GM23338 (cell line): ENCODE measurements at regions not wholly inside any gene's neighbourhood (a gene's known extent, or its start where the extent isn't known, plus 50 kb on each side); places are given as distances from the start of the nearest gene placed in this dataset.
A peak's percentile ranks its signal among the peaks of the same experiment; 100 is the strongest.

ENCODE experiments used
- ATAC-seq: fragments of 200-7000 bp; cut with Tn5 transposase; 3 replicates; pipeline ENCODE4 v1.9.1; 2020
- DNase-seq: peaks from one replicate; pipeline ENCODE4 v3.0.0-alpha.2; 2015; ENCODE audit warnings: low spot score
- H2AFZ ChIP-seq: fragments of 200-600 bp; sonication (generic); 2 replicates; pipeline ENCODE4 v1.8.0; 2016; ENCODE audit warnings: antibody characterized with exemption, mild to moderate bottlenecking, moderate library complexity
- H3F3A ChIP-seq: fragments of 200-600 bp; sonication (generic); replicated peaks from 2 replicates; pipeline ENCODE4 v1.8.0; 2017; ENCODE audit warnings: antibody characterized with exemption, mixed run types, low read depth
- H3K27ac ChIP-seq: fragments of 200-600 bp; sonication (generic); 2 replicates; pipeline ENCODE4 v1.6.1; 2016; ENCODE audit warnings: low read depth
- H3K27me3 ChIP-seq: fragments of 200-600 bp; sonication (generic); 2 replicates; pipeline ENCODE4 v1.8.0; 2016; ENCODE audit warnings: mild to moderate bottlenecking, mixed run types, moderate library complexity; ENCODE audit not compliant: insufficient read depth
- H3K36me3 ChIP-seq: fragments of 200-600 bp; sonication (generic); 2 replicates; pipeline ENCODE4 v1.8.0; 2016; ENCODE audit warnings: mild to moderate bottlenecking; ENCODE audit not compliant: insufficient read depth
- H3K4me1 ChIP-seq: fragments of 200-600 bp; sonication (generic); 2 replicates; pipeline ENCODE4 v1.8.0; 2016; ENCODE audit warnings: mild to moderate bottlenecking, moderate library complexity; ENCODE audit not compliant: insufficient read depth
- H3K4me2 ChIP-seq: fragments of 200-600 bp; sonication (generic); 2 replicates; pipeline ENCODE4 v1.7.1; 2017; ENCODE audit warnings: mixed run types
- H3K4me3 ChIP-seq: fragments of 200-600 bp; sonication (generic); 2 replicates; pipeline ENCODE4 v1.6.1; 2016; ENCODE audit warnings: mixed run types
- H3K79me2 ChIP-seq: fragments of 200-600 bp; sonication (generic); replicated peaks from 2 replicates; pipeline ENCODE4 v1.8.0; 2017; ENCODE audit warnings: mild to moderate bottlenecking; ENCODE audit not compliant: insufficient read depth
- H3K9me2 ChIP-seq: fragments of 200-600 bp; sonication (generic); 2 replicates; pipeline ENCODE4 v1.8.0; 2017; ENCODE audit not compliant: insufficient read depth
- H4K20me1 ChIP-seq: fragments of 200-600 bp; sonication (generic); replicated peaks from 2 replicates; pipeline ENCODE4 v1.8.0; 2017; ENCODE audit warnings: mild to moderate bottlenecking; ENCODE audit not compliant: insufficient read depth
- H3K27ac Mint-ChIP-seq: 2 replicates; pipeline ENCODE4 v1.8.0; 2020; ENCODE audit warnings: inconsistent platforms, mild to moderate bottlenecking, moderate library complexity, mixed read lengths
- H3K27me3 Mint-ChIP-seq: 3 replicates; pipeline ENCODE4 v1.8.0; 2022; ENCODE audit warnings: low read depth, mild to moderate bottlenecking, moderate library complexity, mixed read lengths, inconsistent platforms; ENCODE audit not compliant: insufficient read depth, poor library complexity
- H3K36me3 Mint-ChIP-seq: 3 replicates; pipeline ENCODE4 v1.8.0; 2021; ENCODE audit warnings: low read depth, mild to moderate bottlenecking, inconsistent platforms, moderate library complexity, mixed read lengths
- H3K4me1 Mint-ChIP-seq: 3 replicates; pipeline ENCODE4 v1.8.0; 2020; ENCODE audit warnings: mild to moderate bottlenecking, inconsistent platforms, mixed read lengths
- H3K4me3 Mint-ChIP-seq: 3 replicates; pipeline ENCODE4 v1.8.0; 2021; ENCODE audit warnings: moderate library complexity, mild to moderate bottlenecking, inconsistent platforms, mixed read lengths
- H3K9me3 Mint-ChIP-seq: 3 replicates; pipeline ENCODE4 v1.8.0; 2020; ENCODE audit warnings: moderate library complexity, mild to moderate bottlenecking, inconsistent platforms, mixed read lengths
- CREB1 ChIP-seq: fragments of 250-450 bp; sonication (Bioruptor Pico); IDR thresholded peaks from 2 replicates; pipeline ENCODE4 v1.5.0; 2020; ENCODE audit warnings: low read depth, mild to moderate bottlenecking, moderate library complexity
- EZH2phosphoT487 ChIP-seq: fragments of 200-600 bp; sonication (generic); IDR thresholded peaks from one replicate; pipeline ENCODE4 v1.8.1; 2018; ENCODE audit warnings: antibody characterized with exemption; ENCODE audit not compliant: unreplicated experiment
- POLR2AphosphoS5 ChIP-seq: IDR thresholded peaks from 2 replicates; pipeline ENCODE4 v1.6.1; 2016; ENCODE audit warnings: antibody characterized with exemption, low read depth
- STAT1 ChIP-seq: IDR thresholded peaks from one replicate; pipeline ENCODE4 v1.6.1; 2016; ENCODE audit warnings: antibody characterized with exemption; ENCODE audit not compliant: unreplicated experiment
- ZNF114 ChIP-seq: fragments of 250-450 bp; sonication (Bioruptor Pico); IDR thresholded peaks from 2 replicates; pipeline ENCODE4 v1.5.0; 2020; ENCODE audit warnings: mild to moderate bottlenecking, moderate library complexity
- ZNF331 ChIP-seq: fragments of 250-450 bp; sonication (Bioruptor Pico); IDR thresholded peaks from 2 replicates; pipeline ENCODE4 v1.5.0; 2020; ENCODE audit warnings: low read depth, mild to moderate bottlenecking, moderate library complexity
- TF ChIP-seq, protein P1 (sequence below): IDR thresholded peaks from 2 replicates; pipeline ENCODE4 v1.6.1; 2016; ENCODE audit warnings: antibody characterized with exemption
- TF ChIP-seq, protein P2 (sequence below): IDR thresholded peaks from one replicate; pipeline ENCODE4 v1.6.1; 2018; ENCODE audit warnings: antibody characterized with exemption; ENCODE audit not compliant: unreplicated experiment
- TF ChIP-seq, protein P3 (sequence below), 2 experiments: fragments of 200-600 bp in 1 of 2; sonication (generic) in 1 of 2; conservative IDR thresholded peaks; 2 replicates each; pipeline versions ENCODE4 v1.5.1 to v1.6.1; 2016 to 2017; ENCODE audit warnings: antibody characterized with exemption in 2 of 2, low read depth in 2 of 2, mild to moderate bottlenecking in 2 of 2, moderate library complexity in 1 of 2
- TF ChIP-seq, protein P4 (sequence below): fragments of 250-450 bp; sonication (Bioruptor Pico); IDR thresholded peaks from 2 replicates; pipeline ENCODE4 v1.5.0; 2020; ENCODE audit warnings: mild to moderate bottlenecking, moderate library complexity

DNA sequence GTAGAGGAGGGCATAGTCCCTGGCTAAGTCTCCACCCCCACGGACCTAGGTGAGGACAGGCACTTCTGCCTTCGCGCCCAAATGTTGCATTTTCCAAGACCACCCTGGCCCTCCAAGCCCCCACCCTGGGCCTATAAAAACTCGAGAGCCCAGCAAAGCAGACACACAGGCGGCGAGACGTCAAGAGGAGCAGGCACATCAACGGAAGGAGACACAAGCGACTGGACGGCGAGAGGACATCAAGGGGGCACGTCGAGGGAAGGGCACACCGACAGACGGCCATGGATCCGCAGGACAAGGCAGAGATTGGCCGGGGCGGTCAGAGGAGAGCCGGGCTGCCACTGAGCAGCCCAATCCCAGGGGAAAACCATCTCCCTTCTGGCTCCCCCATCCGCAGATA is 348.0 kb downstream of the MTRR start:
- Mint-ChIP-seq H3K4me3 (no peak overlapping the region), H3K36me3 (no peaks in the 10 kb centered on the region), H3K27ac (no peak overlapping the region), H3K9me3 (peaks cover 12% of the 10 kb centered on the region; the same call in 2 of the 3 replicates), H3K27me3 (no peaks in the 10 kb centered on the region), H3K4me1 (no peaks in the 10 kb centered on the region)
- Histone ChIP-seq H2AFZ (peak overlapping the region; percentile 66; the same call in 1 of the 2 replicates), H3K4me3 (no peak overlapping the region), H3K27me3 (no peaks in the 10 kb centered on the region), H3K79me2 (no peaks in the 10 kb centered on the region), H3K4me1 (no peaks in the 10 kb centered on the region), H3F3A (no peaks in the 10 kb centered on the region), H3K9me2 (peaks cover 12% of the 10 kb centered on the region; the same call in 1 of the 2 replicates), H3K36me3 (no peaks in the 10 kb centered on the region), H3K27ac (no peak overlapping the region), H4K20me1 (no peaks in the 10 kb centered on the region), H3K4me2 (no peak overlapping the region)
- DNase-seq (no peak), ATAC-seq (no peak)
- no peak for TF ChIP-seq ZNF331 (CRISPR knock-in tag)

DNA sequence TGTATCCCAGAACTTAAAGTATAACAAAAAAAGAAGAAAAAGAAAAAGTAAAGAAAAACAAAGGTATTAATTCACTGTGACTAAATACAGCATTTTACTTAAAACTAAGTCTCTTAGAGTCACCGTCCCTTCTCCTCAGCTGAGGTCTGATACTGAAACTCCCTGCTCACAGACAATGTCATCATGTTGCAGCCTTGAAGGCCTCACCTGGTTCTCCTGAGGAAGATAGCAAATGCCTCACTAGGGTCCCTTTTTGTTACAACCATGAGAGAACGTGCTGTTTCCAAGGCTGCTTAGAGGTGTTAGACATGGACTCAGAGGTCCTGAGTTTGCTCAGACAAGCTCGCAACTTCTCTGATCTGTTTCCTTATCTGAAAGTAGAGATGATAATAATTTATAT is 357.2 kb downstream of the MTRR start:
- H3K9me3 Mint-ChIP-seq, result peaks cover 16% of the 10 kb centered on the region; the same call in 2 of the 3 replicates
- peaks cover 2% of the 10 kb centered on the region for H3K27me3 Mint-ChIP-seq
- no peak for TF ChIP-seq ZNF114 (CRISPR knock-in tag)
- TF ChIP-seq, protein P1, sequence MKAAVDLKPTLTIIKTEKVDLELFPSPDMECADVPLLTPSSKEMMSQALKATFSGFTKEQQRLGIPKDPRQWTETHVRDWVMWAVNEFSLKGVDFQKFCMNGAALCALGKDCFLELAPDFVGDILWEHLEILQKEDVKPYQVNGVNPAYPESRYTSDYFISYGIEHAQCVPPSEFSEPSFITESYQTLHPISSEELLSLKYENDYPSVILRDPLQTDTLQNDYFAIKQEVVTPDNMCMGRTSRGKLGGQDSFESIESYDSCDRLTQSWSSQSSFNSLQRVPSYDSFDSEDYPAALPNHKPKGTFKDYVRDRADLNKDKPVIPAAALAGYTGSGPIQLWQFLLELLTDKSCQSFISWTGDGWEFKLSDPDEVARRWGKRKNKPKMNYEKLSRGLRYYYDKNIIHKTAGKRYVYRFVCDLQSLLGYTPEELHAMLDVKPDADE, result no peak
- TF ChIP-seq, protein P2, sequence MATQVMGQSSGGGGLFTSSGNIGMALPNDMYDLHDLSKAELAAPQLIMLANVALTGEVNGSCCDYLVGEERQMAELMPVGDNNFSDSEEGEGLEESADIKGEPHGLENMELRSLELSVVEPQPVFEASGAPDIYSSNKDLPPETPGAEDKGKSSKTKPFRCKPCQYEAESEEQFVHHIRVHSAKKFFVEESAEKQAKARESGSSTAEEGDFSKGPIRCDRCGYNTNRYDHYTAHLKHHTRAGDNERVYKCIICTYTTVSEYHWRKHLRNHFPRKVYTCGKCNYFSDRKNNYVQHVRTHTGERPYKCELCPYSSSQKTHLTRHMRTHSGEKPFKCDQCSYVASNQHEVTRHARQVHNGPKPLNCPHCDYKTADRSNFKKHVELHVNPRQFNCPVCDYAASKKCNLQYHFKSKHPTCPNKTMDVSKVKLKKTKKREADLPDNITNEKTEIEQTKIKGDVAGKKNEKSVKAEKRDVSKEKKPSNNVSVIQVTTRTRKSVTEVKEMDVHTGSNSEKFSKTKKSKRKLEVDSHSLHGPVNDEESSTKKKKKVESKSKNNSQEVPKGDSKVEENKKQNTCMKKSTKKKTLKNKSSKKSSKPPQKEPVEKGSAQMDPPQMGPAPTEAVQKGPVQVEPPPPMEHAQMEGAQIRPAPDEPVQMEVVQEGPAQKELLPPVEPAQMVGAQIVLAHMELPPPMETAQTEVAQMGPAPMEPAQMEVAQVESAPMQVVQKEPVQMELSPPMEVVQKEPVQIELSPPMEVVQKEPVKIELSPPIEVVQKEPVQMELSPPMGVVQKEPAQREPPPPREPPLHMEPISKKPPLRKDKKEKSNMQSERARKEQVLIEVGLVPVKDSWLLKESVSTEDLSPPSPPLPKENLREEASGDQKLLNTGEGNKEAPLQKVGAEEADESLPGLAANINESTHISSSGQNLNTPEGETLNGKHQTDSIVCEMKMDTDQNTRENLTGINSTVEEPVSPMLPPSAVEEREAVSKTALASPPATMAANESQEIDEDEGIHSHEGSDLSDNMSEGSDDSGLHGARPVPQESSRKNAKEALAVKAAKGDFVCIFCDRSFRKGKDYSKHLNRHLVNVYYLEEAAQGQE, result no peak
- no peak for TF ChIP-seq ZNF331 (CRISPR knock-in tag)
- TF ChIP-seq, protein P3, sequence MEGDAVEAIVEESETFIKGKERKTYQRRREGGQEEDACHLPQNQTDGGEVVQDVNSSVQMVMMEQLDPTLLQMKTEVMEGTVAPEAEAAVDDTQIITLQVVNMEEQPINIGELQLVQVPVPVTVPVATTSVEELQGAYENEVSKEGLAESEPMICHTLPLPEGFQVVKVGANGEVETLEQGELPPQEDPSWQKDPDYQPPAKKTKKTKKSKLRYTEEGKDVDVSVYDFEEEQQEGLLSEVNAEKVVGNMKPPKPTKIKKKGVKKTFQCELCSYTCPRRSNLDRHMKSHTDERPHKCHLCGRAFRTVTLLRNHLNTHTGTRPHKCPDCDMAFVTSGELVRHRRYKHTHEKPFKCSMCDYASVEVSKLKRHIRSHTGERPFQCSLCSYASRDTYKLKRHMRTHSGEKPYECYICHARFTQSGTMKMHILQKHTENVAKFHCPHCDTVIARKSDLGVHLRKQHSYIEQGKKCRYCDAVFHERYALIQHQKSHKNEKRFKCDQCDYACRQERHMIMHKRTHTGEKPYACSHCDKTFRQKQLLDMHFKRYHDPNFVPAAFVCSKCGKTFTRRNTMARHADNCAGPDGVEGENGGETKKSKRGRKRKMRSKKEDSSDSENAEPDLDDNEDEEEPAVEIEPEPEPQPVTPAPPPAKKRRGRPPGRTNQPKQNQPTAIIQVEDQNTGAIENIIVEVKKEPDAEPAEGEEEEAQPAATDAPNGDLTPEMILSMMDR (conservative IDR thresholded peaks at IDR 0.05; ENCODE audit: low read depth in 2 of 2), result no peak
- no peak for TF ChIP-seq EZH2phosphoT487
- TF ChIP-seq, protein P4, sequence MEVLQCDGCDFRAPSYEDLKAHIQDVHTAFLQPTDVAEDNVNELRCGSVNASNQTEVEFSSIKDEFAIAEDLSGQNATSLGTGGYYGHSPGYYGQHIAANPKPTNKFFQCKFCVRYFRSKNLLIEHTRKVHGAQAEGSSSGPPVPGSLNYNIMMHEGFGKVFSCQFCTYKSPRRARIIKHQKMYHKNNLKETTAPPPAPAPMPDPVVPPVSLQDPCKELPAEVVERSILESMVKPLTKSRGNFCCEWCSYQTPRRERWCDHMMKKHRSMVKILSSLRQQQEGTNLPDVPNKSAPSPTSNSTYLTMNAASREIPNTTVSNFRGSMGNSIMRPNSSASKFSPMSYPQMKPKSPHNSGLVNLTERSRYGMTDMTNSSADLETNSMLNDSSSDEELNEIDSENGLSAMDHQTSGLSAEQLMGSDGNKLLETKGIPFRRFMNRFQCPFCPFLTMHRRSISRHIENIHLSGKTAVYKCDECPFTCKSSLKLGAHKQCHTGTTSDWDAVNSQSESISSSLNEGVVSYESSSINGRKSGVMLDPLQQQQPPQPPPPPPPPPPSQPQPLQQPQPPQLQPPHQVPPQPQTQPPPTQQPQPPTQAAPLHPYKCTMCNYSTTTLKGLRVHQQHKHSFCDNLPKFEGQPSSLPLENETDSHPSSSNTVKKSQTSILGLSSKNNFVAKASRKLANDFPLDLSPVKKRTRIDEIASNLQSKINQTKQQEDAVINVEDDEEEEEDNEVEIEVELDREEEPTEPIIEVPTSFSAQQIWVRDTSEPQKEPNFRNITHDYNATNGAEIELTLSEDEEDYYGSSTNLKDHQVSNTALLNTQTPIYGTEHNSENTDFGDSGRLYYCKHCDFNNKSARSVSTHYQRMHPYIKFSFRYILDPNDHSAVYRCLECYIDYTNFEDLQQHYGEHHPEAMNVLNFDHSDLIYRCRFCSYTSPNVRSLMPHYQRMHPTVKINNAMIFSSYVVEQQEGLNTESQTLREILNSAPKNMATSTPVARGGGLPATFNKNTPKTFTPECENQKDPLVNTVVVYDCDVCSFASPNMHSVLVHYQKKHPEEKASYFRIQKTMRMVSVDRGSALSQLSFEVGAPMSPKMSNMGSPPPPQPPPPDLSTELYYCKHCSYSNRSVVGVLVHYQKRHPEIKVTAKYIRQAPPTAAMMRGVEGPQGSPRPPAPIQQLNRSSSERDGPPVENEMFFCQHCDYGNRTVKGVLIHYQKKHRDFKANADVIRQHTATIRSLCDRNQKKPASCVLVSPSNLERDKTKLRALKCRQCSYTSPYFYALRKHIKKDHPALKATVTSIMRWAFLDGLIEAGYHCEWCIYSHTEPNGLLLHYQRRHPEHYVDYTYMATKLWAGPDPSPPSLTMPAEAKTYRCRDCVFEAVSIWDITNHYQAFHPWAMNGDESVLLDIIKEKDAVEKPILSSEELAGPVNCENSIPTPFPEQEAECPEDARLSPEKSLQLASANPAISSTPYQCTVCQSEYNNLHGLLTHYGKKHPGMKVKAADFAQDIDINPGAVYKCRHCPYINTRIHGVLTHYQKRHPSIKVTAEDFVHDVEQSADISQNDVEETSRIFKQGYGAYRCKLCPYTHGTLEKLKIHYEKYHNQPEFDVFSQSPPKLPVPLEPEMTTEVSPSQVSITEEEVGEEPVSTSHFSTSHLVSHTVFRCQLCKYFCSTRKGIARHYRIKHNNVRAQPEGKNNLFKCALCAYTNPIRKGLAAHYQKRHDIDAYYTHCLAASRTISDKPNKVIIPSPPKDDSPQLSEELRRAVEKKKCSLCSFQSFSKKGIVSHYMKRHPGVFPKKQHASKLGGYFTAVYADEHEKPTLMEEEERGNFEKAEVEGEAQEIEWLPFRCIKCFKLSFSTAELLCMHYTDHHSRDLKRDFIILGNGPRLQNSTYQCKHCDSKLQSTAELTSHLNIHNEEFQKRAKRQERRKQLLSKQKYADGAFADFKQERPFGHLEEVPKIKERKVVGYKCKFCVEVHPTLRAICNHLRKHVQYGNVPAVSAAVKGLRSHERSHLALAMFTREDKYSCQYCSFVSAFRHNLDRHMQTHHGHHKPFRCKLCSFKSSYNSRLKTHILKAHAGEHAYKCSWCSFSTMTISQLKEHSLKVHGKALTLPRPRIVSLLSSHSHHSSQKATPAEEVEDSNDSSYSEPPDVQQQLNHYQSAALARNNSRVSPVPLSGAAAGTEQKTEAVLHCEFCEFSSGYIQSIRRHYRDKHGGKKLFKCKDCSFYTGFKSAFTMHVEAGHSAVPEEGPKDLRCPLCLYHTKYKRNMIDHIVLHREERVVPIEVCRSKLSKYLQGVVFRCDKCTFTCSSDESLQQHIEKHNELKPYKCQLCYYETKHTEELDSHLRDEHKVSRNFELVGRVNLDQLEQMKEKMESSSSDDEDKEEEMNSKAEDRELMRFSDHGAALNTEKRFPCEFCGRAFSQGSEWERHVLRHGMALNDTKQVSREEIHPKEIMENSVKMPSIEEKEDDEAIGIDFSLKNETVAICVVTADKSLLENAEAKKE (CRISPR knock-in tag), result no peak
- no peak for TF ChIP-seq STAT1
- no peak for TF ChIP-seq CREB1 (CRISPR knock-in tag)
- no peak for TF ChIP-seq POLR2AphosphoS5

More for the DNA sequence above, 357.2 kb downstream of the MTRR start:
- DNase-seq (no peak), ATAC-seq (no peak)
- Mint-ChIP-seq H3K4me3 (no peak overlapping the region), H3K27ac (no peak overlapping the region), H3K4me1 (no peaks in the 10 kb centered on the region), H3K36me3 (no peaks in the 10 kb centered on the region)
- no peak overlapping the region for H2AFZ ChIP-seq
- no peaks in the 10 kb centered on the region; the same call in 1 of the 2 replicates for H3K36me3 ChIP-seq
- no peaks in the 10 kb centered on the region for H3K27me3 ChIP-seq
- H3K9me2 ChIP-seq, result peaks cover 4% of the 10 kb centered on the region; the same call in 1 of the 2 replicates
- no peak overlapping the region for H3K4me2 ChIP-seq
- H3K4me3 ChIP-seq, result no peak overlapping the region
- no peaks in the 10 kb centered on the region for H3K4me1 ChIP-seq
- no peaks in the 10 kb centered on the region for H3K79me2 ChIP-seq
- H4K20me1 ChIP-seq, result no peaks in the 10 kb centered on the region
- no peak overlapping the region for H3K27ac ChIP-seq
- no peaks in the 10 kb centered on the region for H3F3A ChIP-seq
